ENCODE measurements at regions not wholly inside any gene's neighbourhood (a gene's known extent, or its start where the extent isn't known, plus 50 kb on each side); places are given as distances from the start of the nearest gene placed in this dataset.

- intact Hi-C loops (cut with DNase I; ENCODE audit: low total_unique reads) = no loop called here
- Histone ChIP-seq H3K9me3 (no peaks in the 10 kb centered on the region), H3K4me1 (no peaks in the 10 kb centered on the region), H3K4me3 (no peak overlapping the region), H3K27me3 (no peaks in the 10 kb centered on the region), H3K36me3 (no peaks in the 10 kb centered on the region), H3K27ac (no peak overlapping the region)
- TF ChIP-seq POLR2A (IDR thresholded peaks at IDR 0.05) (no peak), POLR2AphosphoS5 (IDR thresholded peaks at IDR 0.05) (no peak), CTCF (IDR thresholded peaks at IDR 0.05) (no peak)
- no peak for DNase-seq (ENCODE audit: low spot score in 2 of 2)
Observed at GRCh38 chr4:183823434-183823833, 81.7 kb upstream of the STOX2 start.

- H3K9me3 ChIP-seq = no peaks in the 10 kb centered on the region
- H3K4me3 ChIP-seq = no peak overlapping the region
- TF ChIP-seq CTCF (IDR thresholded peaks at IDR 0.05) (no peak), POLR2AphosphoS5 (IDR thresholded peaks at IDR 0.05) (no peak), POLR2A (IDR thresholded peaks at IDR 0.05) (no peak)
- no peak for DNase-seq (ENCODE audit: low spot score in 2 of 2)
- intact Hi-C loops (cut with DNase I; ENCODE audit: low total_unique reads) = no loop called here
- no peaks in the 10 kb centered on the region for H3K36me3 ChIP-seq
- H3K4me1 ChIP-seq = no peaks in the 10 kb centered on the region
- H3K27me3 ChIP-seq = no peaks in the 10 kb centered on the region
- no peak overlapping the region for H3K27ac ChIP-seq
Observed at GRCh38 chr4:183825346-183825745, 79.8 kb upstream of the STOX2 start.

- Histone ChIP-seq H3K4me3 (no peak overlapping the region), H3K36me3 (no peaks in the 10 kb centered on the region), H3K4me1 (no peaks in the 10 kb centered on the region), H3K27ac (no peak overlapping the region), H3K9me3 (no peaks in the 10 kb centered on the region), H3K27me3 (no peaks in the 10 kb centered on the region)
- TF ChIP-seq CTCF (IDR thresholded peaks at IDR 0.05) (no peak), POLR2A (IDR thresholded peaks at IDR 0.05) (no peak), POLR2AphosphoS5 (IDR thresholded peaks at IDR 0.05) (no peak)
- no peak for DNase-seq (ENCODE audit: low spot score in 2 of 2)
- intact Hi-C loops (cut with DNase I; ENCODE audit: low total_unique reads) = no loop called here
Observed at GRCh38 chr4:183826461-183826860, 78.6 kb upstream of the STOX2 start.

GRCh38 chr4:183828125-183828524, 77.0 kb upstream of the STOX2 start:
- TF ChIP-seq CTCF (IDR thresholded peaks at IDR 0.05) (no peak), POLR2AphosphoS5 (IDR thresholded peaks at IDR 0.05) (no peak), POLR2A (IDR thresholded peaks at IDR 0.05) (no peak)
- no peak for DNase-seq (ENCODE audit: low spot score in 2 of 2)
- H3K36me3 ChIP-seq = no peaks in the 10 kb centered on the region
- intact Hi-C loops (cut with DNase I; ENCODE audit: low total_unique reads) = no loop called here
- no peaks in the 10 kb centered on the region for H3K9me3 ChIP-seq
- no peaks in the 10 kb centered on the region for H3K4me1 ChIP-seq
- no peak overlapping the region for H3K4me3 ChIP-seq
- H3K27ac ChIP-seq = no peak overlapping the region
- H3K27me3 ChIP-seq = no peaks in the 10 kb centered on the region

GRCh38 chr4:183828839-183829238, 76.3 kb upstream of the STOX2 start:
- no peaks in the 10 kb centered on the region for H3K27me3 ChIP-seq
- no peak overlapping the region for H3K4me3 ChIP-seq
- H3K4me1 ChIP-seq = no peaks in the 10 kb centered on the region
- TF ChIP-seq POLR2AphosphoS5 (IDR thresholded peaks at IDR 0.05) (no peak), POLR2A (IDR thresholded peaks at IDR 0.05) (no peak)
- H3K9me3 ChIP-seq = no peaks in the 10 kb centered on the region
- no peaks in the 10 kb centered on the region for H3K36me3 ChIP-seq
- no peak for DNase-seq (ENCODE audit: low spot score in 2 of 2)
- intact Hi-C loops (cut with DNase I; ENCODE audit: low total_unique reads) = no loop called here
- H3K27ac ChIP-seq = no peak overlapping the region

- TF ChIP-seq POLR2AphosphoS5 (IDR thresholded peaks at IDR 0.05) (no peak), POLR2A (IDR thresholded peaks at IDR 0.05) (no peak), CTCF (IDR thresholded peaks at IDR 0.05) (no peak)
- H3K36me3 ChIP-seq = no peaks in the 10 kb centered on the region
Observed at GRCh38 chr4:183830438-183830985, 74.6 kb upstream of the STOX2 start.

More at GRCh38 chr4:183830438-183830985, 74.6 kb upstream of the STOX2 start:
- intact Hi-C loops (cut with DNase I; ENCODE audit: low total_unique reads) = no loop called here
- Histone ChIP-seq H3K4me3 (no peak overlapping the region), H3K27me3 (no peaks in the 10 kb centered on the region), H3K4me1 (no peaks in the 10 kb centered on the region), H3K27ac (peak overlapping the region; percentile 1 to 64), H3K9me3 (no peaks in the 10 kb centered on the region)
- DNase-seq (ENCODE audit: low spot score in 2 of 2) = no peak
